ENCODE measurements at regions not wholly inside any gene's neighbourhood (a gene's known extent, or its start where the extent isn't known, plus 50 kb on each side); places are given as distances from the start of the nearest gene placed in this dataset.

DNA sequence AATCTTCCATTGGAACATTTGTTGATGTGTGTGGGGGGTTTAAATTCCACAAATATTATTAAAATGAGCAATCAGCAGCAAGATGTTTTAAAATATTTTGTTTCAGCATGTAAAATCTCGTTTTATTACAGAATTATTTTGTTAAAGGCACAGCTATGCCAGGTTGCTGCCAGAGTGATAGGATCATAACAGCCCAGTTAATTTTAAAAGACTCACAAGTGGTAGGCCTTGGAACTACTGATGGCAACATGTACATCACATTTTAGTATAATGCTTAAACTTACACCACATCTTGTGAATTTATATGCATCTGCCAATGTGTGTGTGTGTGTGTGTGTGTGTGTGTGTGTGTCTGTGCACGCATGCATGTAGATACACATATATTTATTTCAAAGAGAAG, 97.8 kb upstream of the SPRY1 start:
- in situ Hi-C loops (cut with MboI; ENCODE audit: low sequenced_read_pairs in 4 of 4) (no loop called here), intact Hi-C loops (cut with DNase I; ENCODE audit: low total_unique reads) (no loop called here)
- H3K27ac ChIP-seq = peak overlapping the region in 3 of 4 donors; percentile 23 to 41 (median 29)
- no peaks in the 10 kb centered on the region for H3K4me1 ChIP-seq
- TF ChIP-seq POLR2A (IDR thresholded peaks at IDR 0.05) = no peak
- TF ChIP-seq, protein P1, sequence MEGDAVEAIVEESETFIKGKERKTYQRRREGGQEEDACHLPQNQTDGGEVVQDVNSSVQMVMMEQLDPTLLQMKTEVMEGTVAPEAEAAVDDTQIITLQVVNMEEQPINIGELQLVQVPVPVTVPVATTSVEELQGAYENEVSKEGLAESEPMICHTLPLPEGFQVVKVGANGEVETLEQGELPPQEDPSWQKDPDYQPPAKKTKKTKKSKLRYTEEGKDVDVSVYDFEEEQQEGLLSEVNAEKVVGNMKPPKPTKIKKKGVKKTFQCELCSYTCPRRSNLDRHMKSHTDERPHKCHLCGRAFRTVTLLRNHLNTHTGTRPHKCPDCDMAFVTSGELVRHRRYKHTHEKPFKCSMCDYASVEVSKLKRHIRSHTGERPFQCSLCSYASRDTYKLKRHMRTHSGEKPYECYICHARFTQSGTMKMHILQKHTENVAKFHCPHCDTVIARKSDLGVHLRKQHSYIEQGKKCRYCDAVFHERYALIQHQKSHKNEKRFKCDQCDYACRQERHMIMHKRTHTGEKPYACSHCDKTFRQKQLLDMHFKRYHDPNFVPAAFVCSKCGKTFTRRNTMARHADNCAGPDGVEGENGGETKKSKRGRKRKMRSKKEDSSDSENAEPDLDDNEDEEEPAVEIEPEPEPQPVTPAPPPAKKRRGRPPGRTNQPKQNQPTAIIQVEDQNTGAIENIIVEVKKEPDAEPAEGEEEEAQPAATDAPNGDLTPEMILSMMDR (IDR thresholded peaks at IDR 0.05 in 4 of 5, conservative IDR thresholded peaks at IDR 0.05 in 1 of 5) = no peak
- no peak for ATAC-seq
- H3K4me3 ChIP-seq = no peak overlapping the region
- no peaks in the 10 kb centered on the region for H3K27me3 ChIP-seq
- H3K9me3 ChIP-seq = no peaks in the 10 kb centered on the region
- no peak for DNase-seq
- no peaks in the 10 kb centered on the region for H3K36me3 ChIP-seq

DNA sequence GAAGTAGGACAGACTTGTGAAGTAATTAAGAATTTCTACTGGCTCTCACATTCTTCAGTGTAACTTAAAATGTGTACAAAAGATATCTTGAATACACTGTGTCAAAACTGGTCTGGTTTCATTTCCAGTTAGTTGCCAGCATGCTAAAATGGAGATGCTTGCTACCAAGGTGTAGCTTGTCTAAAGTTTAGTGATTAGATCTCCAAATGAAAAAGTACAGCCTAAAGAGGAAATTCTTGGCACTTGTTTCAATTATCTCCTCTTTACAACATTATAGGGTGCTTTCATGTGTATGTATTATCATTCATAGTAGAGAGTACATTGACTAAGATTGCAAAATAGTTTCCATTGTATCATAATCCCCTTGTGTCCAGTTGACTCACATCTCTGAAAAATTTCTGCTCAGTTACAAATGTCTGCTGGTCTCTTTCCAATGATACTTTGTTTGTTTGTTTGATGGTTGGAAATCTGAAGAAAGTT, 97.3 kb upstream of the SPRY1 start:
- in situ Hi-C loops (cut with MboI; ENCODE audit: low sequenced_read_pairs in 4 of 4) = no loop called here
- intact Hi-C loops (cut with DNase I; ENCODE audit: low total_unique reads) = no loop called here
- H3K27me3 ChIP-seq = no peaks in the 10 kb centered on the region
- no peaks in the 10 kb centered on the region for H3K36me3 ChIP-seq
- DNase-seq = no peak
- TF ChIP-seq, protein P1 (IDR thresholded peaks at IDR 0.05 in 4 of 5, conservative IDR thresholded peaks at IDR 0.05 in 1 of 5) = no peak
- TF ChIP-seq POLR2A (IDR thresholded peaks at IDR 0.05) = no peak
- no peak overlapping the region for H3K4me3 ChIP-seq
- H3K9me3 ChIP-seq = no peaks in the 10 kb centered on the region
- H3K4me1 ChIP-seq = no peaks in the 10 kb centered on the region
- ATAC-seq = peak; percentile 82 to 87
- H3K27ac ChIP-seq = peak overlapping the region in 3 of 4 donors; percentile 23 to 41 (median 29)

DNA sequence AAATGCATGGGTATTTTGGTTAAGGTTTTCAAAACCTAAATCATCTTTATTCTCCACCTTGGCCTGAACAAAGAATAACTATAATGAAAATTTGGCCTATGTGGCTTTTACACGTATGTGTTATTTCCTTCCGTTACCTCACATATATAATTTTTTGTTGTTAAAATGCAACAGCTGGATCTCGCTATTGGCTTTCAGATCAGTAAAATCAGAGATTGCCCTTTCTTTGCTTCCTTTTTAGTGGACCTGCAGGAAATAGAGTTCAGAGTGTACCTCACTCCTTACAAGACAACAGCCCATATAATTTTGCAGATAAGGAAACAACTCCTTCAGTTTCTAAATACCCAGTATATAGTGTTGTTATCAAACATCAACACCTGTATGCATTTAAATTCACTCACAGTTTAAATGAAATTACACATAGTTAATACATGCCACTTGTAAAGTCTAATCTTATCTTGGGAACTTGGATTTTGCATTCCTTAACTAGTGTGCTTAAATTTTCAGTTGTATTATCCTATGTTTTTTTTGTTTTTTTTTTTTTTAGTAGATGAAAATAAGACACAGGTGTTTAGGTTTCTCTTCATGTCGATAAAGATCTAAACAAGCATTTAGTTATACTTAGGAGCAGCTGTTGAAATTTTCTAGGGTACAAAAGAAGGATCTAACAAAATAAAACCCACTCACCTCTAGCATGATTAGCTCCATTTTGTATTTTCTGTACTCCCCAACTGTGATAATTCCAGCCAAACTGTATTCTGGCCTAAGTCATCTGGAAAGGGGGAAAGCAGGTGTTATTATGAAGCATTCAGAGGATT, 96.2 kb upstream of the SPRY1 start:
- no peak overlapping the region for H3K27ac ChIP-seq
- H3K36me3 ChIP-seq = no peaks in the 10 kb centered on the region
- intact Hi-C loops (cut with DNase I; ENCODE audit: low total_unique reads) = loop anchor here (5.0 kb wide), 1 partner anchor 53 kb away; no protein-coding TSS in a partner anchor
- no peaks in the 10 kb centered on the region for H3K9me3 ChIP-seq
- H3K4me3 ChIP-seq = no peak overlapping the region
- no peak for ATAC-seq
- TF ChIP-seq POLR2A (IDR thresholded peaks at IDR 0.05) = no peak
- TF ChIP-seq, protein P1 (IDR thresholded peaks at IDR 0.05 in 4 of 5, conservative IDR thresholded peaks at IDR 0.05 in 1 of 5) = no peak
- no peaks in the 10 kb centered on the region for H3K27me3 ChIP-seq
- H3K4me1 ChIP-seq = no peaks in the 10 kb centered on the region
- DNase-seq = no peak
- in situ Hi-C loops (cut with MboI; ENCODE audit: low sequenced_read_pairs in 4 of 4) = no loop called here

DNA sequence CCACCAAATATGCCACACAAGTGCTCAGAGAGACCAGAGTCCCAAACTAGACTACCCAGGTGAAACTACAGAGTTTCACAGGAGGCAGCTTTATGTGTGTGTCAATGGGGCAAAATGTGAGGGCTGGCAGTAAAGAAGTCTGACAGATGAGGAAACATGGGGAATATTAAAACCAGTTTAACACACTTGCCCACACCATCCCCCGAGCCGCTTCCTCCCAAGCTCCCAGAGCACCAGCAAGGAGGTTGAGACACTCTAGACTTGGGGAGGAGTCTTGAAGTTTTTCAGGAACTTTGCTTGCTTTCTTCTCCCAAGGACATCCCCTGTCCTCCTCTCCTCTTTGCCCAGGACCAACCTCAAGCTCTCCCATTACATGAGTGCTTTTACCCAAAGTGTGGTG, 94.7 kb upstream of the SPRY1 start:
- no peaks in the 10 kb centered on the region for H3K36me3 ChIP-seq
- in situ Hi-C loops (cut with MboI; ENCODE audit: low sequenced_read_pairs in 4 of 4) = no loop called here
- no peak overlapping the region for H3K27ac ChIP-seq
- H3K9me3 ChIP-seq = no peaks in the 10 kb centered on the region
- H3K4me3 ChIP-seq = no peak overlapping the region
- H3K4me1 ChIP-seq = no peaks in the 10 kb centered on the region
- ATAC-seq (no peak), DNase-seq (no peak)
- H3K27me3 ChIP-seq = no peaks in the 10 kb centered on the region
- intact Hi-C loops (cut with DNase I; ENCODE audit: low total_unique reads) = loop anchor here (5.0 kb wide), 1 partner anchor 55 kb away; no protein-coding TSS in a partner anchor
- no peak for TF ChIP-seq POLR2A (IDR thresholded peaks at IDR 0.05)
- TF ChIP-seq, protein P1 (IDR thresholded peaks at IDR 0.05 in 4 of 5, conservative IDR thresholded peaks at IDR 0.05 in 1 of 5) = no peak

All from gastrocnemius medialis (tissue), 4 donors.